Heart left ventricle (tissue), 13 donors: ENCODE measurements at regions not wholly inside any gene's neighbourhood (a gene's known extent, or its start where the extent isn't known, plus 50 kb on each side); places are given as distances from the start of the nearest gene placed in this dataset.

ENCODE experiments used
- CTCF ChIP-seq, 12 donors: fragments of 200-600 bp; sonication (generic) in 4 of 12; IDR thresholded peaks; one replicate each; pipeline versions ENCODE4 v1.5.0 to v1.8.0; 2018 to 2022; ENCODE audit warnings: antibody characterized with exemption in 12 of 12, mild to moderate bottlenecking in 5 of 12
- POLR2A ChIP-seq, 2 donors: fragments of 450-650 bp; IDR thresholded peaks; one replicate each; pipeline ENCODE4 v1.6.1; 2017; ENCODE audit warnings: antibody characterized with exemption in 2 of 2, mild to moderate bottlenecking in 2 of 2, moderate library complexity in 2 of 2
- donor health status: ischemic (EF 13 %, LVEDD 7.1; RV severe dilation, severe dysfunction).
- donor health status: DM: no; HTN: yes; CAD: no.
- donor health status: DM: no; HTN: no; CAD: no.
- donor health status: ischemic (EF 25% LVEDD 6.9; RV normal size, moderate dysfunction).
- donor health status: ischemic (EF 25% LVEDD 5.7; RV mildly dilated, moderate dysfunction).
- donor health status: ischemic (EF 35%, LVEDD 5.7; RV mildly dilated, moderate dysfunction).
- donor health status: nonischemic (EF 11% LVEDD 7.7; RV severe dilation, severe dysfunction).
- donor health status: DM: yes; HTN: yes; CAD: no.
- donor health status: PGD.
- donor health status: ischemic (EF 29% LVEDD 5.4; RV normal size, mild dysfunction).
- donor health status: nonischemic (EF 23%, LVEDD 6.1; RV moderate dilation, normal function).

GRCh38 chr7:25456467-25457171 lies 228.3 kb upstream of the NPVF start:
- TF ChIP-seq POLR2A (IDR thresholded peaks at IDR 0.05) (no peak), CTCF (IDR thresholded peaks at IDR 0.05) (no peak)
